PFSK-1 (cell line): ENCODE measurements at regions not wholly inside any gene's neighbourhood (a gene's known extent, or its start where the extent isn't known, plus 50 kb on each side); places are given as distances from the start of the nearest gene placed in this dataset.

ENCODE experiments used
- POLR2AphosphoS5 ChIP-seq: IDR thresholded peaks from 2 replicates; pipeline ENCODE4 v1.6.1; 2012; ENCODE audit warnings: low read depth, mild to moderate bottlenecking, control low read depth, low read length, moderate library complexity
- REST ChIP-seq, 2 experiments: IDR thresholded peaks; 2 replicates each; pipeline versions ENCODE4 v1.6.1 to v1.8.0; 2011 to 2012; ENCODE audit warnings: low read depth in 2 of 2, low read length in 2 of 2, control low read depth in 1 of 2, inconsistent platforms in 1 of 2, mild to moderate bottlenecking in 1 of 2, moderate library complexity in 1 of 2; ENCODE audit not compliant: insufficient read depth in 1 of 2
- SIN3A ChIP-seq: IDR thresholded peaks from 2 replicates; pipeline ENCODE4 v1.6.1; 2012; ENCODE audit warnings: mild to moderate bottlenecking, low read length, moderate library complexity, borderline replicate concordance; ENCODE audit not compliant: insufficient read depth
- TAF1 ChIP-seq: IDR thresholded peaks from 2 replicates; pipeline ENCODE4 v1.6.1; 2012; ENCODE audit warnings: low read length, control low read depth, borderline replicate concordance; ENCODE audit not compliant: insufficient read depth

- TF ChIP-seq SIN3A (no peak), POLR2AphosphoS5 (no peak), TAF1 (no peak), REST (IDR thresholded peaks at IDR 0.05; ENCODE audit: insufficient read depth in 1 of 2, low read depth in 2 of 2, low read length in 2 of 2) (no peak)
Observed at GRCh38 chr2:146489386-146489785, 1355.4 kb upstream of the ACVR2A start.
